GM23338 (cell line): ENCODE measurements at regions not wholly inside any gene's neighbourhood (a gene's known extent, or its start where the extent isn't known, plus 50 kb on each side); places are given as distances from the start of the nearest gene placed in this dataset.
A peak's percentile ranks its signal among the peaks of the same experiment; 100 is the strongest.

Experiments used
- ATAC-seq: fragments of 200-7000 bp; cut with Tn5 transposase; 3 replicates; pipeline ENCODE4 v1.9.1; 2020
- DNase-seq: peaks from one replicate; pipeline ENCODE4 v3.0.0-alpha.2; 2015; ENCODE audit warnings: low spot score
- H2AFZ ChIP-seq: fragments of 200-600 bp; sonication (generic); 2 replicates; pipeline ENCODE4 v1.8.0; 2016; ENCODE audit warnings: antibody characterized with exemption, mild to moderate bottlenecking, moderate library complexity
- H3F3A ChIP-seq: fragments of 200-600 bp; sonication (generic); replicated peaks from 2 replicates; pipeline ENCODE4 v1.8.0; 2017; ENCODE audit warnings: antibody characterized with exemption, mixed run types, low read depth
- H3K27ac ChIP-seq: fragments of 200-600 bp; sonication (generic); 2 replicates; pipeline ENCODE4 v1.6.1; 2016; ENCODE audit warnings: low read depth
- H3K27me3 ChIP-seq: fragments of 200-600 bp; sonication (generic); 2 replicates; pipeline ENCODE4 v1.8.0; 2016; ENCODE audit warnings: mild to moderate bottlenecking, mixed run types, moderate library complexity; ENCODE audit not compliant: insufficient read depth
- H3K36me3 ChIP-seq: fragments of 200-600 bp; sonication (generic); 2 replicates; pipeline ENCODE4 v1.8.0; 2016; ENCODE audit warnings: mild to moderate bottlenecking; ENCODE audit not compliant: insufficient read depth
- H3K4me1 ChIP-seq: fragments of 200-600 bp; sonication (generic); 2 replicates; pipeline ENCODE4 v1.8.0; 2016; ENCODE audit warnings: mild to moderate bottlenecking, moderate library complexity; ENCODE audit not compliant: insufficient read depth
- H3K4me2 ChIP-seq: fragments of 200-600 bp; sonication (generic); 2 replicates; pipeline ENCODE4 v1.7.1; 2017; ENCODE audit warnings: mixed run types
- H3K4me3 ChIP-seq: fragments of 200-600 bp; sonication (generic); 2 replicates; pipeline ENCODE4 v1.6.1; 2016; ENCODE audit warnings: mixed run types
- H3K79me2 ChIP-seq: fragments of 200-600 bp; sonication (generic); replicated peaks from 2 replicates; pipeline ENCODE4 v1.8.0; 2017; ENCODE audit warnings: mild to moderate bottlenecking; ENCODE audit not compliant: insufficient read depth
- H3K9me2 ChIP-seq: fragments of 200-600 bp; sonication (generic); 2 replicates; pipeline ENCODE4 v1.8.0; 2017; ENCODE audit not compliant: insufficient read depth
- H4K20me1 ChIP-seq: fragments of 200-600 bp; sonication (generic); replicated peaks from 2 replicates; pipeline ENCODE4 v1.8.0; 2017; ENCODE audit warnings: mild to moderate bottlenecking; ENCODE audit not compliant: insufficient read depth
- H3K27ac Mint-ChIP-seq: 2 replicates; pipeline ENCODE4 v1.8.0; 2020; ENCODE audit warnings: inconsistent platforms, mild to moderate bottlenecking, moderate library complexity, mixed read lengths
- H3K27me3 Mint-ChIP-seq: 3 replicates; pipeline ENCODE4 v1.8.0; 2022; ENCODE audit warnings: low read depth, mild to moderate bottlenecking, moderate library complexity, mixed read lengths, inconsistent platforms; ENCODE audit not compliant: insufficient read depth, poor library complexity
- H3K36me3 Mint-ChIP-seq: 3 replicates; pipeline ENCODE4 v1.8.0; 2021; ENCODE audit warnings: low read depth, mild to moderate bottlenecking, inconsistent platforms, moderate library complexity, mixed read lengths
- H3K4me1 Mint-ChIP-seq: 3 replicates; pipeline ENCODE4 v1.8.0; 2020; ENCODE audit warnings: mild to moderate bottlenecking, inconsistent platforms, mixed read lengths
- H3K4me3 Mint-ChIP-seq: 3 replicates; pipeline ENCODE4 v1.8.0; 2021; ENCODE audit warnings: moderate library complexity, mild to moderate bottlenecking, inconsistent platforms, mixed read lengths
- H3K9me3 Mint-ChIP-seq: 3 replicates; pipeline ENCODE4 v1.8.0; 2020; ENCODE audit warnings: moderate library complexity, mild to moderate bottlenecking, inconsistent platforms, mixed read lengths
- CREB1 ChIP-seq: fragments of 250-450 bp; sonication (Bioruptor Pico); IDR thresholded peaks from 2 replicates; pipeline ENCODE4 v1.5.0; 2020; ENCODE audit warnings: low read depth, mild to moderate bottlenecking, moderate library complexity
- EZH2phosphoT487 ChIP-seq: fragments of 200-600 bp; sonication (generic); IDR thresholded peaks from one replicate; pipeline ENCODE4 v1.8.1; 2018; ENCODE audit warnings: antibody characterized with exemption; ENCODE audit not compliant: unreplicated experiment
- JUNB ChIP-seq: IDR thresholded peaks from one replicate; pipeline ENCODE4 v1.6.1; 2016; ENCODE audit warnings: antibody characterized with exemption; ENCODE audit not compliant: unreplicated experiment
- STAT1 ChIP-seq: IDR thresholded peaks from one replicate; pipeline ENCODE4 v1.6.1; 2016; ENCODE audit warnings: antibody characterized with exemption; ENCODE audit not compliant: unreplicated experiment
- ZNF331 ChIP-seq: fragments of 250-450 bp; sonication (Bioruptor Pico); IDR thresholded peaks from 2 replicates; pipeline ENCODE4 v1.5.0; 2020; ENCODE audit warnings: low read depth, mild to moderate bottlenecking, moderate library complexity
- TF ChIP-seq, protein P1 (sequence below): IDR thresholded peaks from one replicate; pipeline ENCODE4 v1.6.1; 2018; ENCODE audit warnings: antibody characterized with exemption; ENCODE audit not compliant: unreplicated experiment
- TF ChIP-seq, protein P2 (sequence below), 2 experiments: fragments of 200-600 bp in 1 of 2; sonication (generic) in 1 of 2; conservative IDR thresholded peaks; 2 replicates each; pipeline versions ENCODE4 v1.5.1 to v1.6.1; 2016 to 2017; ENCODE audit warnings: antibody characterized with exemption in 2 of 2, low read depth in 2 of 2, mild to moderate bottlenecking in 2 of 2, moderate library complexity in 1 of 2

DNA sequence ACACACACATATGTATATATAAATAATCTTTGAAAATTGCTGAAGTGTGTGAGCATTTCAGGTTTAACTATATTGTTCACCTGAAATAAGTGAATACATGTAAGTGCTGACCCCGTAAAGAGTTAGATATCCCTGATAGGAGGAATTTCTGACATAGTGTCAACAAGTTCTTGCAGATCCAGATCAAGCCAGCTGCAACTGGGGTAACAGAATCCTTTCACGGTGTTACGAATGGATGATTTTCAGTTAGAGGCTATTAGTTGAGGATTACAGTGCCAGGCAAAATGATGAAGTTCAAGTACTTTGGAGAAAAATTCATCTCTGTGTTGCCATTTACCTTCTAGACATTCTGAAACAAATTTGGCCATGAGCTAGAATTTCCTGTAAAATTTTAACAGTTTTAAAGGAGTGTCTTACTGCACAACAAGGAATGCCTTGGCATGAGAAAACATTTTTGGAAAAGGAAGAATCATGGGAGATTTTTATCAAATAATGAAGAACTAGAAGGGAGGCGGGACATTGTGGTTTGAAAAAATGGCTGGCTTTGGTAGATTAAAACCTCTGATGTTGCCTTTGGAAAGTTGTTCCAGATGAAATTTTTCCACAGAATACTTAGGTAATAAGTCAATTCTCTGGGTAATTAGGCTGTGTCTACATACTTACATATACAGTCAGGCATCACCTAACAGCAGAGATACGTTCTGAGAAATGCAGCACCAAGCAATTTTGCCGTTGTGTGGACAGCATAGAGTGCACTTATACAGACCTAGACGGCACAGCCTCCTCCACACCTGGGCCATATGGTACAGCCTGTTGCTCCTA lies 84.4 kb upstream of the FAT1 start:
- H3K79me2 ChIP-seq = no peaks in the 10 kb centered on the region
- peaks cover 12% of the 10 kb centered on the region; the same call in 2 of the 3 replicates for H3K4me1 Mint-ChIP-seq
- no peaks in the 10 kb centered on the region for H3K27me3 Mint-ChIP-seq
- peak overlapping the region; percentile 6; the same call in 1 of the 2 replicates for H2AFZ ChIP-seq
- no peaks in the 10 kb centered on the region for H3K9me2 ChIP-seq
- no peak overlapping the region for H3K4me3 ChIP-seq
- no peaks in the 10 kb centered on the region for H3F3A ChIP-seq
- no peak overlapping the region for H3K4me3 Mint-ChIP-seq
- H3K4me2 ChIP-seq = no peak overlapping the region
- TF ChIP-seq EZH2phosphoT487 (no peak), JUNB (no peak)
- TF ChIP-seq, protein P1, sequence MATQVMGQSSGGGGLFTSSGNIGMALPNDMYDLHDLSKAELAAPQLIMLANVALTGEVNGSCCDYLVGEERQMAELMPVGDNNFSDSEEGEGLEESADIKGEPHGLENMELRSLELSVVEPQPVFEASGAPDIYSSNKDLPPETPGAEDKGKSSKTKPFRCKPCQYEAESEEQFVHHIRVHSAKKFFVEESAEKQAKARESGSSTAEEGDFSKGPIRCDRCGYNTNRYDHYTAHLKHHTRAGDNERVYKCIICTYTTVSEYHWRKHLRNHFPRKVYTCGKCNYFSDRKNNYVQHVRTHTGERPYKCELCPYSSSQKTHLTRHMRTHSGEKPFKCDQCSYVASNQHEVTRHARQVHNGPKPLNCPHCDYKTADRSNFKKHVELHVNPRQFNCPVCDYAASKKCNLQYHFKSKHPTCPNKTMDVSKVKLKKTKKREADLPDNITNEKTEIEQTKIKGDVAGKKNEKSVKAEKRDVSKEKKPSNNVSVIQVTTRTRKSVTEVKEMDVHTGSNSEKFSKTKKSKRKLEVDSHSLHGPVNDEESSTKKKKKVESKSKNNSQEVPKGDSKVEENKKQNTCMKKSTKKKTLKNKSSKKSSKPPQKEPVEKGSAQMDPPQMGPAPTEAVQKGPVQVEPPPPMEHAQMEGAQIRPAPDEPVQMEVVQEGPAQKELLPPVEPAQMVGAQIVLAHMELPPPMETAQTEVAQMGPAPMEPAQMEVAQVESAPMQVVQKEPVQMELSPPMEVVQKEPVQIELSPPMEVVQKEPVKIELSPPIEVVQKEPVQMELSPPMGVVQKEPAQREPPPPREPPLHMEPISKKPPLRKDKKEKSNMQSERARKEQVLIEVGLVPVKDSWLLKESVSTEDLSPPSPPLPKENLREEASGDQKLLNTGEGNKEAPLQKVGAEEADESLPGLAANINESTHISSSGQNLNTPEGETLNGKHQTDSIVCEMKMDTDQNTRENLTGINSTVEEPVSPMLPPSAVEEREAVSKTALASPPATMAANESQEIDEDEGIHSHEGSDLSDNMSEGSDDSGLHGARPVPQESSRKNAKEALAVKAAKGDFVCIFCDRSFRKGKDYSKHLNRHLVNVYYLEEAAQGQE = no peak
- no peaks in the 10 kb centered on the region for H3K27me3 ChIP-seq
- H3K9me3 Mint-ChIP-seq = peaks cover 8% of the 10 kb centered on the region; the same call in 1 of the 3 replicates
- no peaks in the 10 kb centered on the region for H4K20me1 ChIP-seq
- H3K36me3 Mint-ChIP-seq = 0 out of 3 replicates have a peak, but pooled peaks cover 4% of the 10 kb centered on the region
- H3K27ac Mint-ChIP-seq = no peak overlapping the region
- DNase-seq = no peak
- no peak for ATAC-seq
- H3K27ac ChIP-seq = no peak overlapping the region
- H3K4me1 ChIP-seq = peaks cover 10% of the 10 kb centered on the region; the same call in 1 of the 2 replicates
- no peaks in the 10 kb centered on the region for H3K36me3 ChIP-seq

DNA sequence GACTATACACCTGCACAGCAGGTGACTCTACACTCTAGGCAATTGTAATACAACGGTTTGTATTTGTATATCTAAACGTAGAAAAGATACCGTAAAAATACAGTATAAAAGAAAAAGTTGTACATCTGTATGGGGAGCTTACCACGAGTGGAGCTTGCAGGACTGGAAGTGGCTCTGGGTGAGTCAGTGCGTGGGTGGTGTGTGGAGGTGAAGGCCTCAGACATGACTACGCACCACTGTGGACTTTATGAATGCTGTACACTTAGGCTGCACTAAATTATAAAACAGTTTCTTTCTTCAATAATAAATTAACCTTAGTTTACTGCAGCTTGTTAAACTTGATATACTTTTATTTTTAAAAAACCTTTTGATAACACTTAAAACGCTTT lies 85.0 kb upstream of the FAT1 start:
- H3K4me3 Mint-ChIP-seq = no peak overlapping the region
- TF ChIP-seq, protein P2, sequence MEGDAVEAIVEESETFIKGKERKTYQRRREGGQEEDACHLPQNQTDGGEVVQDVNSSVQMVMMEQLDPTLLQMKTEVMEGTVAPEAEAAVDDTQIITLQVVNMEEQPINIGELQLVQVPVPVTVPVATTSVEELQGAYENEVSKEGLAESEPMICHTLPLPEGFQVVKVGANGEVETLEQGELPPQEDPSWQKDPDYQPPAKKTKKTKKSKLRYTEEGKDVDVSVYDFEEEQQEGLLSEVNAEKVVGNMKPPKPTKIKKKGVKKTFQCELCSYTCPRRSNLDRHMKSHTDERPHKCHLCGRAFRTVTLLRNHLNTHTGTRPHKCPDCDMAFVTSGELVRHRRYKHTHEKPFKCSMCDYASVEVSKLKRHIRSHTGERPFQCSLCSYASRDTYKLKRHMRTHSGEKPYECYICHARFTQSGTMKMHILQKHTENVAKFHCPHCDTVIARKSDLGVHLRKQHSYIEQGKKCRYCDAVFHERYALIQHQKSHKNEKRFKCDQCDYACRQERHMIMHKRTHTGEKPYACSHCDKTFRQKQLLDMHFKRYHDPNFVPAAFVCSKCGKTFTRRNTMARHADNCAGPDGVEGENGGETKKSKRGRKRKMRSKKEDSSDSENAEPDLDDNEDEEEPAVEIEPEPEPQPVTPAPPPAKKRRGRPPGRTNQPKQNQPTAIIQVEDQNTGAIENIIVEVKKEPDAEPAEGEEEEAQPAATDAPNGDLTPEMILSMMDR (conservative IDR thresholded peaks at IDR 0.05; ENCODE audit: low read depth in 2 of 2) = no peak
- TF ChIP-seq ZNF331 (CRISPR knock-in tag) (no peak), CREB1 (CRISPR knock-in tag) (no peak), STAT1 (no peak)
- ATAC-seq (no peak), DNase-seq (no peak)
- H3K79me2 ChIP-seq = no peaks in the 10 kb centered on the region
- no peaks in the 10 kb centered on the region for H3K36me3 ChIP-seq
- no peaks in the 10 kb centered on the region for H3F3A ChIP-seq
- H3K4me3 ChIP-seq = no peak overlapping the region
- H3K9me3 Mint-ChIP-seq = peaks cover 8% of the 10 kb centered on the region; the same call in 1 of the 3 replicates
- H3K36me3 Mint-ChIP-seq = 0 out of 3 replicates have a peak, but pooled peaks cover 4% of the 10 kb centered on the region
- peaks cover 12% of the 10 kb centered on the region; the same call in 2 of the 3 replicates for H3K4me1 Mint-ChIP-seq
- H2AFZ ChIP-seq = no peak overlapping the region
- H3K27me3 Mint-ChIP-seq = no peaks in the 10 kb centered on the region
- no peak overlapping the region for H3K27ac ChIP-seq
- H3K27me3 ChIP-seq = no peaks in the 10 kb centered on the region
- no peak overlapping the region for H3K27ac Mint-ChIP-seq
- no peak overlapping the region for H3K4me2 ChIP-seq
- peaks cover 10% of the 10 kb centered on the region; the same call in 1 of the 2 replicates for H3K4me1 ChIP-seq
- no peaks in the 10 kb centered on the region for H4K20me1 ChIP-seq
- no peaks in the 10 kb centered on the region for H3K9me2 ChIP-seq
